GM12892 (cell line): ENCODE measurements at regions not wholly inside any gene's neighbourhood (a gene's known extent, or its start where the extent isn't known, plus 50 kb on each side); places are given as distances from the start of the nearest gene placed in this dataset.

Experiments
- POLR2A ChIP-seq: IDR thresholded peaks from 2 replicates; pipeline ENCODE4 v1.6.1; 2011; ENCODE audit warnings: low read depth, low read length, control low read depth
- TAF1 ChIP-seq: IDR thresholded peaks from 2 replicates; pipeline ENCODE4 v1.6.1; 2011; ENCODE audit warnings: low read depth, mild to moderate bottlenecking, control low read depth, low read length, borderline replicate concordance

DNA sequence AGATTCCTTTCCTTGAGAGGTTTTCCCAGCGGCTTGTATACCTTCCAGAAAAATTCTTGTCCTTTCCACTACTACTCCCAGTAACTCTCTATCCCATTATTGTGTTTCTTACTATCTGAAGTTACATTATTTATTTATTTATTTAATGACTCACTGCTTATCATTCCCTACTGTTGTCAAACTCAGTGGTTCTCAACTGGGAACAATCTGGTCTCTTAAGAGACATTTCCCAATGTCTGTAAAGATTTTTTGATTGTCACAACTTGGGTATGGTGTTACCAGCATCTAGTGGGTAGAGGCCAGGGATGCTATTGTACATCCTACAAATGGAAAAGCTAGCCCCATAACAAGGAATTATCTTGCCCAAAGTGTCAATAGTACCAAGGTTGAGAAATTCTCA lies 771.5 kb upstream of the ADGRL2 start:
- TF ChIP-seq TAF1, result no peak
- TF ChIP-seq POLR2A, result no peak
